ENCODE measurements at regions not wholly inside any gene's neighbourhood (a gene's known extent, or its start where the extent isn't known, plus 50 kb on each side); places are given as distances from the start of the nearest gene placed in this dataset.

- TF ChIP-seq CTCF (conservative IDR thresholded peaks at IDR 0.05; ENCODE audit: low read depth, low read length) = no peak
- TF ChIP-seq EZH2 (IDR thresholded peaks at IDR 0.05; ENCODE audit: low read length, unreplicated experiment) = no peak
Measured at GRCh38 chr22:49636214-49636613, 191.5 kb downstream of the BRD1 start.

Data from PC-3 (cell line).